H9 (cell line): ENCODE measurements at regions not wholly inside any gene's neighbourhood (a gene's known extent, or its start where the extent isn't known, plus 50 kb on each side); places are given as distances from the start of the nearest gene placed in this dataset.

ENCODE experiments used
- DNase-seq: peaks from one replicate; pipeline ENCODE4 v3.0.0-alpha.2; 2017
- H2AFZ ChIP-seq: one replicate; pipeline ENCODE4 v1.6.1; 2013; ENCODE audit warnings: mild to moderate bottlenecking, low read length, control low read depth, moderate library complexity
- H2AK5ac ChIP-seq: 2 replicates; pipeline ENCODE4 v1.6.1; 2013; ENCODE audit warnings: low read length, control low read depth, mixed read lengths; ENCODE audit not compliant: insufficient read length
- H2BK120ac ChIP-seq: one replicate; pipeline ENCODE4 v1.6.1; 2013; ENCODE audit warnings: low read depth, mild to moderate bottlenecking, low read length, control low read depth, inconsistent platforms; ENCODE audit not compliant: poor library complexity, severe bottlenecking
- H2BK12ac ChIP-seq: 2 replicates; pipeline ENCODE4 v1.6.1; 2013; ENCODE audit warnings: low read length, control low read depth, mixed read lengths, low read depth; ENCODE audit not compliant: insufficient read length
- H2BK15ac ChIP-seq: 2 replicates; pipeline ENCODE4 v1.6.1; 2013; ENCODE audit warnings: low read depth, low read length, control low read depth
- H2BK20ac ChIP-seq: one replicate; pipeline ENCODE4 v1.6.1; 2013; ENCODE audit warnings: low read depth, mild to moderate bottlenecking, low read length, control low read depth, inconsistent platforms; ENCODE audit not compliant: poor library complexity, severe bottlenecking
- H2BK5ac ChIP-seq: 2 replicates; pipeline ENCODE4 v1.6.1; 2013; ENCODE audit warnings: low read length, control low read depth, mixed read lengths; ENCODE audit not compliant: insufficient read length
- H3K14ac ChIP-seq: 2 replicates; pipeline ENCODE4 v1.6.1; 2013; ENCODE audit warnings: low read length, control low read depth; ENCODE audit not compliant: insufficient read depth
- H3K18ac ChIP-seq: 2 replicates; pipeline ENCODE4 v1.6.1; 2013; ENCODE audit warnings: low read depth, mild to moderate bottlenecking, mixed read lengths, low read length, control low read depth; ENCODE audit not compliant: insufficient read length
- H3K23ac ChIP-seq: 2 replicates; pipeline ENCODE4 v1.6.1; 2013; ENCODE audit warnings: low read length, control low read depth, mixed read lengths, low read depth; ENCODE audit not compliant: insufficient read length
- H3K23me2 ChIP-seq: 2 replicates; pipeline ENCODE4 v1.6.1; 2013; ENCODE audit warnings: low read depth, mild to moderate bottlenecking, mixed read lengths, low read length, control low read depth; ENCODE audit not compliant: insufficient read length, poor library complexity, severe bottlenecking
- H3K27ac ChIP-seq: 2 replicates; pipeline ENCODE4 v1.5.1; 2013; ENCODE audit warnings: low read length, control low read depth, mixed read lengths, low read depth; ENCODE audit not compliant: insufficient read length
- H3K27me3 ChIP-seq: 2 replicates; pipeline ENCODE4 v1.6.1; 2013; ENCODE audit warnings: low read length, control low read depth, inconsistent platforms; ENCODE audit not compliant: insufficient read depth
- H3K4ac ChIP-seq: 2 replicates; pipeline ENCODE4 v1.6.1; 2013; ENCODE audit warnings: low read depth, mild to moderate bottlenecking, control low read depth, inconsistent platforms, low read length, moderate library complexity
- H3K4me1 ChIP-seq: 2 replicates; pipeline ENCODE4 v1.6.1; 2013; ENCODE audit warnings: low read length, control low read depth, inconsistent platforms; ENCODE audit not compliant: insufficient read depth
- H3K4me2 ChIP-seq: 2 replicates; pipeline ENCODE4 v1.6.1; 2013; ENCODE audit warnings: low read length, control low read depth, mixed read lengths; ENCODE audit not compliant: insufficient read length, insufficient read depth
- H3K56ac ChIP-seq: 2 replicates; pipeline ENCODE4 v1.6.1; 2013; ENCODE audit warnings: low read depth, mild to moderate bottlenecking, mixed read lengths, low read length, control low read depth; ENCODE audit not compliant: insufficient read length
- H3K79me1 ChIP-seq: 2 replicates; pipeline ENCODE4 v1.6.1; 2013; ENCODE audit warnings: low read depth, mild to moderate bottlenecking, moderate library complexity, low read length, control low read depth, inconsistent platforms; ENCODE audit not compliant: insufficient read depth, poor library complexity, severe bottlenecking
- H3K79me2 ChIP-seq: 2 replicates; pipeline ENCODE4 v1.6.1; 2013; ENCODE audit warnings: low read length, control low read depth, inconsistent platforms; ENCODE audit not compliant: insufficient read depth
- H3K9ac ChIP-seq: 2 replicates; pipeline ENCODE4 v1.6.1; 2013; ENCODE audit warnings: low read length, control low read depth, mixed read lengths; ENCODE audit not compliant: insufficient read length; ENCODE audit errors: extremely low read depth
- H3K9me3 ChIP-seq: one replicate; pipeline ENCODE4 v1.6.1; 2013; ENCODE audit warnings: low read depth, low read length, inconsistent platforms; ENCODE audit not compliant: control insufficient read depth
- H3T11ph ChIP-seq: one replicate; pipeline ENCODE4 v1.6.1; 2013; ENCODE audit warnings: mild to moderate bottlenecking, low read length, control low read depth, inconsistent platforms
- H4K20me1 ChIP-seq: one replicate; pipeline ENCODE4 v1.6.1; 2013; ENCODE audit not compliant: control insufficient read depth, insufficient read length, insufficient read depth
- H4K5ac ChIP-seq: 2 replicates; pipeline ENCODE4 v1.6.1; 2013; ENCODE audit warnings: low read depth, mild to moderate bottlenecking, mixed read lengths, low read length, control low read depth; ENCODE audit not compliant: insufficient read length
- H4K8ac ChIP-seq: replicated peaks from 2 replicates; pipeline ENCODE4 v1.6.1; 2013; ENCODE audit warnings: low read length, control low read depth, mixed read lengths, low read depth; ENCODE audit not compliant: insufficient read length
- H4K91ac ChIP-seq: 2 replicates; pipeline ENCODE4 v1.6.1; 2013; ENCODE audit warnings: low read depth, mild to moderate bottlenecking, moderate library complexity, mixed read lengths, low read length, control low read depth; ENCODE audit not compliant: insufficient read length
- H3K27ac Mint-ChIP-seq, 3 experiments: 2 replicates in 2 of 3; 3 replicates in 1 of 3; pipeline ENCODE4 v1.8.0; 2020 to 2021; ENCODE audit warnings: mixed read lengths in 3 of 3, mild to moderate bottlenecking in 1 of 3, moderate library complexity in 1 of 3
- H3K27me3 Mint-ChIP-seq: 2 replicates; pipeline ENCODE4 v1.8.0; 2021; ENCODE audit warnings: low read depth, mild to moderate bottlenecking, moderate library complexity, mixed read lengths
- H3K36me3 Mint-ChIP-seq, 3 experiments: 2 replicates in 2 of 3; 3 replicates in 1 of 3; pipeline ENCODE4 v1.8.0; 2020 to 2021; ENCODE audit warnings: low read depth in 3 of 3, mixed read lengths in 3 of 3; ENCODE audit not compliant: insufficient read depth in 1 of 3
- H3K4me1 Mint-ChIP-seq, 2 experiments: 2 replicates each; pipeline ENCODE4 v1.8.0; 2020; ENCODE audit warnings: mixed read lengths in 2 of 2
- H3K4me3 Mint-ChIP-seq, 2 experiments: 2 replicates in 1 of 2; 3 replicates in 1 of 2; pipeline ENCODE4 v1.8.0; 2020 to 2021; ENCODE audit warnings: mild to moderate bottlenecking in 2 of 2, mixed read lengths in 2 of 2, moderate library complexity in 1 of 2
- H3K9me3 Mint-ChIP-seq, 2 experiments: 2 replicates in 1 of 2; 3 replicates in 1 of 2; pipeline ENCODE4 v1.8.0; 2020; ENCODE audit warnings: mild to moderate bottlenecking in 2 of 2, mixed read lengths in 2 of 2, moderate library complexity in 1 of 2
- TF ChIP-seq, protein P1 (sequence below): fragments of 200-600 bp; sonication (generic); conservative IDR thresholded peaks from 3 replicates; pipeline ENCODE4 v1.8.0; 2021; ENCODE audit warnings: antibody characterized with exemption, mild to moderate bottlenecking

DNA sequence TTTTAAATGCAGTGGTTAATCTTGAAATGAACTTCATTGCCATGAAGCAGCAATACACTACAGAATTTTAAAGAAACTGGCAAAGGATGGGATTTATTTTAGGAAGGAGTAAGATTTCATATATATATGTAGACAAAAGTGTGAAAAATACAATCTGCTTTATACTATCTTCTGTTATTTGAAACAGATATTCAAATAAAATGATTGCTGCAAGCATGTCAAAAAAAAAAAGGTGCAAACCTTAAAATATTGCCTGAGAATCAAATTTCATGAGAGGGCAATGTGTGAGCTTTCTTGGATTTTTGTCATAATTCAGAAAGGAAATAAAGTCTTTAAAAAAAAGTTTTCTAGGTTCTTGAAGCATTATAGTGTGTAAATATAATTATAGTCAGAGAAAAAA, 705.0 kb upstream of the CDH10 start:
- Mint-ChIP-seq H3K4me3 (no peak overlapping the region), H3K4me1 (peaks cover 14 to 15% of the 10 kb centered on the region in 2 experiments), H3K27ac (no peak overlapping the region), H3K27me3 (no peaks in the 10 kb centered on the region), H3K36me3 (peaks cover 9 to 45% (median 30%) of the 10 kb centered on the region in 3 experiments), H3K9me3 (peaks cover 5 to 18% of the 10 kb centered on the region in 2 experiments; a peak in 4 of 5 replicates)
- Histone ChIP-seq H3T11ph (no peak overlapping the region), H3K79me1 (no peaks in the 10 kb centered on the region), H2BK15ac (no peak overlapping the region), H3K4ac (no peak overlapping the region), H2BK5ac (no peak overlapping the region), H3K56ac (no peak overlapping the region), H3K9me3 (no peaks in the 10 kb centered on the region), H4K91ac (no peak overlapping the region), H4K8ac (no peak overlapping the region), H3K23ac (no peak overlapping the region), H2AFZ (no peak overlapping the region), H3K4me2 (no peak overlapping the region), H2AK5ac (no peak overlapping the region), H2BK12ac (no peak overlapping the region), H3K79me2 (no peaks in the 10 kb centered on the region), H2BK120ac (no peak overlapping the region), H4K20me1 (no peaks in the 10 kb centered on the region), H3K27ac (no peak overlapping the region), H3K18ac (no peak overlapping the region), H2BK20ac (no peak overlapping the region), H3K9ac (no peak overlapping the region), H3K14ac (no peak overlapping the region), H3K27me3 (no peaks in the 10 kb centered on the region), H4K5ac (no peak overlapping the region), H3K23me2 (no peaks in the 10 kb centered on the region), H3K4me1 (no peaks in the 10 kb centered on the region)
- no peak for DNase-seq
- TF ChIP-seq, protein P1, sequence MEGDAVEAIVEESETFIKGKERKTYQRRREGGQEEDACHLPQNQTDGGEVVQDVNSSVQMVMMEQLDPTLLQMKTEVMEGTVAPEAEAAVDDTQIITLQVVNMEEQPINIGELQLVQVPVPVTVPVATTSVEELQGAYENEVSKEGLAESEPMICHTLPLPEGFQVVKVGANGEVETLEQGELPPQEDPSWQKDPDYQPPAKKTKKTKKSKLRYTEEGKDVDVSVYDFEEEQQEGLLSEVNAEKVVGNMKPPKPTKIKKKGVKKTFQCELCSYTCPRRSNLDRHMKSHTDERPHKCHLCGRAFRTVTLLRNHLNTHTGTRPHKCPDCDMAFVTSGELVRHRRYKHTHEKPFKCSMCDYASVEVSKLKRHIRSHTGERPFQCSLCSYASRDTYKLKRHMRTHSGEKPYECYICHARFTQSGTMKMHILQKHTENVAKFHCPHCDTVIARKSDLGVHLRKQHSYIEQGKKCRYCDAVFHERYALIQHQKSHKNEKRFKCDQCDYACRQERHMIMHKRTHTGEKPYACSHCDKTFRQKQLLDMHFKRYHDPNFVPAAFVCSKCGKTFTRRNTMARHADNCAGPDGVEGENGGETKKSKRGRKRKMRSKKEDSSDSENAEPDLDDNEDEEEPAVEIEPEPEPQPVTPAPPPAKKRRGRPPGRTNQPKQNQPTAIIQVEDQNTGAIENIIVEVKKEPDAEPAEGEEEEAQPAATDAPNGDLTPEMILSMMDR = no peak
